ENCODE measurements at regions not wholly inside any gene's neighbourhood (a gene's known extent, or its start where the extent isn't known, plus 50 kb on each side); places are given as distances from the start of the nearest gene placed in this dataset.

GRCh38 chr9:107064378-107064777 is 201.4 kb downstream of the ZNF462 start:
- DNase-seq (ENCODE audit: low read depth in 4 of 4, low spot score in 2 of 4): no peak

- no peak for DNase-seq (ENCODE audit: low read depth in 4 of 4, low spot score in 2 of 4)
These were observed 202.6 kb downstream of the ZNF462 start for GRCh38 chr9:107065549-107065948.

GRCh38 chr9:107067739-107068416 is 204.9 kb downstream of the ZNF462 start:
- DNase-seq (ENCODE audit: low read depth in 4 of 4, low spot score in 2 of 4): no peak

GRCh38 chr9:107068581-107068980 is 205.6 kb downstream of the ZNF462 start:
- DNase-seq (ENCODE audit: low read depth in 4 of 4, low spot score in 2 of 4): no peak

- no peak for DNase-seq (ENCODE audit: low read depth in 4 of 4, low spot score in 2 of 4)
These were observed 207.6 kb downstream of the ZNF462 start for GRCh38 chr9:107070586-107070985.

- no peak for DNase-seq (ENCODE audit: low read depth in 4 of 4, low spot score in 2 of 4)
These were observed 205.0 kb upstream of the RAD23B start for GRCh38 chr9:107078061-107078460.

- no peak for DNase-seq (ENCODE audit: low read depth in 4 of 4, low spot score in 2 of 4)
These were observed 203.5 kb upstream of the RAD23B start for GRCh38 chr9:107079589-107079988.

- no peak for DNase-seq (ENCODE audit: low read depth in 4 of 4, low spot score in 2 of 4)
These were observed 202.9 kb upstream of the RAD23B start for GRCh38 chr9:107080130-107080529.

GRCh38 chr9:107086460-107086859 is 196.6 kb upstream of the RAD23B start:
- no peak for DNase-seq (ENCODE audit: low read depth in 4 of 4, low spot score in 2 of 4)

- DNase-seq (ENCODE audit: low read depth in 4 of 4, low spot score in 2 of 4): no peak
These were observed 195.9 kb upstream of the RAD23B start for GRCh38 chr9:107087222-107087621.

- no peak for DNase-seq (ENCODE audit: low read depth in 4 of 4, low spot score in 2 of 4)
These were observed 192.9 kb upstream of the RAD23B start for GRCh38 chr9:107090218-107090617.

- no peak for DNase-seq (ENCODE audit: low read depth in 4 of 4, low spot score in 2 of 4)
These were observed 189.6 kb upstream of the RAD23B start for GRCh38 chr9:107093365-107094060.

- no peak for DNase-seq (ENCODE audit: low read depth in 4 of 4, low spot score in 2 of 4)
These were observed 188.7 kb upstream of the RAD23B start for GRCh38 chr9:107094370-107094769.

- no peak for DNase-seq (ENCODE audit: low read depth in 4 of 4, low spot score in 2 of 4)
These were observed 182.5 kb upstream of the RAD23B start for GRCh38 chr9:107100591-107100990.

GRCh38 chr9:107102011-107102410 is 181.1 kb upstream of the RAD23B start:
- DNase-seq (ENCODE audit: low read depth in 4 of 4, low spot score in 2 of 4): no peak

GRCh38 chr9:107103621-107104020 is 179.5 kb upstream of the RAD23B start:
- DNase-seq (ENCODE audit: low read depth in 4 of 4, low spot score in 2 of 4): no peak

GRCh38 chr9:107105784-107106183 is 177.3 kb upstream of the RAD23B start:
- no peak for DNase-seq (ENCODE audit: low read depth in 4 of 4, low spot score in 2 of 4)

GRCh38 chr9:107106416-107106815 is 176.7 kb upstream of the RAD23B start:
- DNase-seq (ENCODE audit: low read depth in 4 of 4, low spot score in 2 of 4): no peak

- DNase-seq (ENCODE audit: low read depth in 4 of 4, low spot score in 2 of 4): no peak
These were observed 174.5 kb upstream of the RAD23B start for GRCh38 chr9:107108342-107109130.

GRCh38 chr9:107109324-107109723 is 173.8 kb upstream of the RAD23B start:
- no peak for DNase-seq (ENCODE audit: low read depth in 4 of 4, low spot score in 2 of 4)

GRCh38 chr9:107110153-107110552 is 172.9 kb upstream of the RAD23B start:
- no peak for DNase-seq (ENCODE audit: low read depth in 4 of 4, low spot score in 2 of 4)
